Loucy (cell line): ENCODE measurements at regions not wholly inside any gene's neighbourhood (a gene's known extent, or its start where the extent isn't known, plus 50 kb on each side); places are given as distances from the start of the nearest gene placed in this dataset.

ENCODE experiments used
- CTCF ChIP-seq: fragments of 200-600 bp; sonication (generic); conservative IDR thresholded peaks from 2 replicates; pipeline ENCODE4 v1.5.1; 2014; ENCODE audit warnings: mild to moderate bottlenecking, antibody characterized with exemption, low read length
- EZH2phosphoT487 ChIP-seq: fragments of 200-600 bp; IDR thresholded peaks from 2 replicates; pipeline ENCODE4 v1.6.1; 2018; ENCODE audit warnings: antibody characterized with exemption, mild to moderate bottlenecking, moderate library complexity, borderline replicate concordance

GRCh38 chr6:169966312-169967181 is 215.1 kb downstream of the ERMARD start:
- TF ChIP-seq CTCF (no peak), EZH2phosphoT487 (no peak)
